ENCODE measurements at regions not wholly inside any gene's neighbourhood (a gene's known extent, or its start where the extent isn't known, plus 50 kb on each side); places are given as distances from the start of the nearest gene placed in this dataset.
"Not testable (repeated sequence)": the region's sequence is repeated elsewhere in the genome, so short reads cannot be mapped to it uniquely, and the experiment has no call there.

DNA sequence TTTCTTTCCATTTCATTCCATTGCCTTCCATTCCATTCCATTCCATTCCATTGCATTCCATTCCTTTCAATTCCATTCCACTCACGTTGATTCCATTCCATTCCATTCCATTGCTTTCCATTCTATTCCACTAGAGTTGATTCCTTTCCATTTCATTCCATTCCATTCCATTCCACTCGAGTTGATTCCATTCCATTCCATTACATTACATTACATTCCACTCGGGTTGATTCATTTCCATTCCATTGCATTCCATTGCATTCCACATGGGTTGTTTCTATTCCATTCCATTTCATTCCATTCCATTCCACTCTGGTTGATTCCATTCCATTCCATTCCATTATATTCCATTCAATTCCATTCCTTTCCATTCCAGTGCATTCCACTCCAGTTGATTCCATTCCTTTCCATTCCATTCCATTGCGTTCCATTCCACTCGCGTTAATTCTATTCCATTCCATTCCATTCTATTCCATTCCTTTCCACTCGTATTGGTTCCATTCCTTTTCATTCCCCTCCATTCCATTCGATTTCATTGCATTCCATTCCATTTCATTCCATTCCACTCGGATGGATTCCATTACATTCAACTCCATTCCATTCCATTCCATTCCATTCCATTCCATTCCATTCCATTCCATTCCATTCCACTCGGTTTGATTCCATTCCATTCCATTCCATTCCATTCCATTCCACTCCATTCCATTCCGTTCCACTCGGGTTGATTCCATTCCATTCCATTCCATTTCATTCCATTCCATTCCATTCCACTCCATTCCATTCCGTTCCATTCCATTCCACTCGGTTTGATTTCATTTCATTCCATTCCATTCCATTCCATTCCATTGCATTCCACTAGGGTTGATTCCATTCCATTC lies 1139.1 kb downstream of the RPIA start:
- not testable (repeated sequence) for TF ChIP-seq CTCF, EZH2, EZH2phosphoT487 (IDR thresholded peaks at IDR 0.05)
